ENCODE measurements at regions not wholly inside any gene's neighbourhood (a gene's known extent, or its start where the extent isn't known, plus 50 kb on each side); places are given as distances from the start of the nearest gene placed in this dataset.
A peak's percentile ranks its signal among the peaks of the same experiment; 100 is the strongest.

GRCh38 chr4:10240691-10241090, 124.1 kb upstream of the WDR1 start:
- no peak overlapping the region for H3K4me3 Mint-ChIP-seq
- H3K36me3 Mint-ChIP-seq (ENCODE audit: low read depth): no peaks in the 10 kb centered on the region
- no peak for TF ChIP-seq CTCF (IDR thresholded peaks at IDR 0.05; ENCODE audit: unreplicated experiment in 3 of 3)

GRCh38 chr4:10239982-10240654, 123.5 kb upstream of the WDR1 start:
- Mint-ChIP-seq H3K4me3 (peak overlapping the region in 2 of 3 experiments; percentile 19 to 42), H3K27ac (peak overlapping the region in 2 of 3 experiments; percentile 88 to 94), H3K4me1 (peaks cover 41% of the 10 kb centered on the region), H3K27me3 (ENCODE audit: low read depth) (peaks cover 16% of the 10 kb centered on the region), H3K9me3 (no peaks in the 10 kb centered on the region), H3K36me3 (ENCODE audit: low read depth) (no peaks in the 10 kb centered on the region)
- no peak for TF ChIP-seq CTCF (IDR thresholded peaks at IDR 0.05; ENCODE audit: unreplicated experiment in 3 of 3)

More at GRCh38 chr4:10240691-10241090, 124.1 kb upstream of the WDR1 start:
- H3K9me3 Mint-ChIP-seq: no peaks in the 10 kb centered on the region
- peak overlapping the region in 2 of 3 experiments; percentile 88 to 94 for H3K27ac Mint-ChIP-seq
- H3K4me1 Mint-ChIP-seq: peaks cover 41% of the 10 kb centered on the region
- peaks cover 17% of the 10 kb centered on the region for H3K27me3 Mint-ChIP-seq (ENCODE audit: low read depth)

GRCh38 chr4:10237131-10237530, 120.5 kb upstream of the WDR1 start:
- TF ChIP-seq CTCF (IDR thresholded peaks at IDR 0.05; ENCODE audit: unreplicated experiment in 3 of 3): no peak
- Mint-ChIP-seq H3K27me3 (ENCODE audit: low read depth) (peaks cover 15% of the 10 kb centered on the region), H3K36me3 (ENCODE audit: low read depth) (no peaks in the 10 kb centered on the region), H3K9me3 (no peaks in the 10 kb centered on the region), H3K4me3 (no peak overlapping the region), H3K27ac (no peak overlapping the region), H3K4me1 (peaks cover 40% of the 10 kb centered on the region)

- Mint-ChIP-seq H3K27ac (no peak overlapping the region), H3K4me1 (no peaks in the 10 kb centered on the region), H3K4me3 (no peak overlapping the region), H3K9me3 (no peaks in the 10 kb centered on the region), H3K36me3 (ENCODE audit: low read depth) (no peaks in the 10 kb centered on the region), H3K27me3 (ENCODE audit: low read depth) (peaks cover 11% of the 10 kb centered on the region)
- TF ChIP-seq CTCF (IDR thresholded peaks at IDR 0.05; ENCODE audit: unreplicated experiment in 3 of 3): no peak
Measured at GRCh38 chr4:10232114-10232513, 115.5 kb upstream of the WDR1 start.

GRCh38 chr4:10226756-10227155, 110.2 kb upstream of the WDR1 start:
- TF ChIP-seq CTCF (IDR thresholded peaks at IDR 0.05; ENCODE audit: unreplicated experiment in 3 of 3): no peak

GRCh38 chr4:10225096-10225495, 108.5 kb upstream of the WDR1 start:
- Mint-ChIP-seq H3K27ac (no peak overlapping the region), H3K36me3 (ENCODE audit: low read depth) (no peaks in the 10 kb centered on the region), H3K27me3 (ENCODE audit: low read depth) (peaks cover 3% of the 10 kb centered on the region), H3K9me3 (no peaks in the 10 kb centered on the region), H3K4me3 (no peak overlapping the region), H3K4me1 (no peaks in the 10 kb centered on the region)
- TF ChIP-seq CTCF (IDR thresholded peaks at IDR 0.05; ENCODE audit: unreplicated experiment in 3 of 3): no peak

More at GRCh38 chr4:10226756-10227155, 110.2 kb upstream of the WDR1 start:
- Mint-ChIP-seq H3K4me3 (no peak overlapping the region), H3K36me3 (ENCODE audit: low read depth) (no peaks in the 10 kb centered on the region), H3K27me3 (ENCODE audit: low read depth) (peaks cover 3% of the 10 kb centered on the region), H3K27ac (no peak overlapping the region), H3K4me1 (no peaks in the 10 kb centered on the region), H3K9me3 (no peaks in the 10 kb centered on the region)
